22Rv1 (cell line): ENCODE measurements at regions not wholly inside any gene's neighbourhood (a gene's known extent, or its start where the extent isn't known, plus 50 kb on each side); places are given as distances from the start of the nearest gene placed in this dataset.

ENCODE experiments used
- H3K27ac ChIP-seq: fragments of 450-650 bp; 2 replicates; pipeline ENCODE4 v1.5.1; 2017
- CTCF ChIP-seq: fragments of 450-650 bp; IDR thresholded peaks from 2 replicates; pipeline ENCODE4 v1.5.1; 2017; ENCODE audit warnings: mild to moderate bottlenecking
- ZFX ChIP-seq: fragments of 450-650 bp; IDR thresholded peaks from 2 replicates; pipeline ENCODE4 v1.6.1; 2017; ENCODE audit warnings: antibody characterized with exemption, borderline replicate concordance

- TF ChIP-seq CTCF (no peak), ZFX (no peak)
- peak overlapping the region; percentile 39 for H3K27ac ChIP-seq
These were observed 127.4 kb upstream of the DPYD start for GRCh38 chr1:98048244-98048643.

GRCh38 chr1:98047171-98047570, 126.3 kb upstream of the DPYD start:
- no peak for TF ChIP-seq ZFX
- TF ChIP-seq CTCF = no peak
- H3K27ac ChIP-seq = no peak overlapping the region

GRCh38 chr1:98045767-98046641, 125.2 kb upstream of the DPYD start:
- TF ChIP-seq ZFX (no peak), CTCF (no peak)
- peak overlapping the region; percentile 41 for H3K27ac ChIP-seq

- peak overlapping the region; percentile 41 for H3K27ac ChIP-seq
- TF ChIP-seq ZFX (no peak), CTCF (no peak)
These were observed 124.5 kb upstream of the DPYD start for GRCh38 chr1:98045211-98045766.

- H3K27ac ChIP-seq = no peak overlapping the region
- TF ChIP-seq CTCF (no peak), ZFX (no peak)
These were observed 123.9 kb upstream of the DPYD start for GRCh38 chr1:98044766-98045165.

- TF ChIP-seq ZFX (no peak), CTCF (no peak)
- H3K27ac ChIP-seq = no peak overlapping the region
These were observed 123.3 kb upstream of the DPYD start for GRCh38 chr1:98044071-98044697.

GRCh38 chr1:98035602-98036002, 114.8 kb upstream of the DPYD start:
- H3K27ac ChIP-seq = no peak overlapping the region

More at GRCh38 chr1:98035602-98036002, 114.8 kb upstream of the DPYD start:
- TF ChIP-seq CTCF (no peak), ZFX (no peak)
